ENCODE measurements at regions not wholly inside any gene's neighbourhood (a gene's known extent, or its start where the extent isn't known, plus 50 kb on each side); places are given as distances from the start of the nearest gene placed in this dataset.
A peak's percentile ranks its signal among the peaks of the same experiment; 100 is the strongest.

DNA sequence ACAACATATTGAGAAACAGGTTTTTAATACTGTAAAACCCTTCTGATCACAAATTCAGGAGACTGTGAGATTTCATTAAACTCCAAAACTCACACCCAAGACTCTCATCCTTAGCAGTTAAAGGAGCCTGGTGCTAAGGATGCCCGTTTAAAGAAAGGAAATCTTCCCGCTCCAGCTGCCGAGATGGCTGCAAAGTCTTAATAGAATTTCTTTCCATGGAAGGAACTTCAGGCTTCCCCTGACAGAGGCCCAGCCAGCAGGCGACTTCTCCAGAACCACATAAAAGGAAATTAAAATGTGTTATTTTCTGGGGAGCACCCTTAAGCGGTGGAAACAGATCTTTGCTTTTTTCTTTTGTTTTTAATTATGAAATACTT is 104.7 kb upstream of the CHST15 start:
- Histone ChIP-seq H3K27ac (ENCODE audit: low read depth, low read length) (no peak overlapping the region), H3K4me3 (ENCODE audit: low read length) (no peak overlapping the region), H3K36me3 (ENCODE audit: control insufficient read depth, insufficient read depth, low read length) (no peaks in the 10 kb centered on the region), H3K4me1 (ENCODE audit: control insufficient read depth, insufficient read depth, low read length) (no peaks in the 10 kb centered on the region), H3K9ac (ENCODE audit: extremely low read depth, low read length, poor library complexity, severe bottlenecking) (no peak overlapping the region), H3K9me3 (ENCODE audit: control insufficient read depth, low read length) (no peaks in the 10 kb centered on the region), H3K27me3 (ENCODE audit: control insufficient read depth, insufficient read depth, low read length, poor library complexity, severe bottlenecking) (no peaks in the 10 kb centered on the region)
- no peak overlapping the region for H3K27ac Mint-ChIP-seq
- DNase-seq = peak; percentile 19
- peaks cover 7% of the 10 kb centered on the region for H3K9me3 Mint-ChIP-seq
- H3K36me3 Mint-ChIP-seq (ENCODE audit: low read depth) = no peaks in the 10 kb centered on the region
- H3K27me3 Mint-ChIP-seq (ENCODE audit: insufficient read depth) = no peaks in the 10 kb centered on the region
- H3K4me1 Mint-ChIP-seq = no peaks in the 10 kb centered on the region
- 94 to 96% methylated on average over 3 to 4 of the region's 5 CpGs for WGBS, 2 experiments (ENCODE audit: insufficient coverage in 1 of 2, insufficient read length in 1 of 2)
- TF ChIP-seq, protein P1, sequence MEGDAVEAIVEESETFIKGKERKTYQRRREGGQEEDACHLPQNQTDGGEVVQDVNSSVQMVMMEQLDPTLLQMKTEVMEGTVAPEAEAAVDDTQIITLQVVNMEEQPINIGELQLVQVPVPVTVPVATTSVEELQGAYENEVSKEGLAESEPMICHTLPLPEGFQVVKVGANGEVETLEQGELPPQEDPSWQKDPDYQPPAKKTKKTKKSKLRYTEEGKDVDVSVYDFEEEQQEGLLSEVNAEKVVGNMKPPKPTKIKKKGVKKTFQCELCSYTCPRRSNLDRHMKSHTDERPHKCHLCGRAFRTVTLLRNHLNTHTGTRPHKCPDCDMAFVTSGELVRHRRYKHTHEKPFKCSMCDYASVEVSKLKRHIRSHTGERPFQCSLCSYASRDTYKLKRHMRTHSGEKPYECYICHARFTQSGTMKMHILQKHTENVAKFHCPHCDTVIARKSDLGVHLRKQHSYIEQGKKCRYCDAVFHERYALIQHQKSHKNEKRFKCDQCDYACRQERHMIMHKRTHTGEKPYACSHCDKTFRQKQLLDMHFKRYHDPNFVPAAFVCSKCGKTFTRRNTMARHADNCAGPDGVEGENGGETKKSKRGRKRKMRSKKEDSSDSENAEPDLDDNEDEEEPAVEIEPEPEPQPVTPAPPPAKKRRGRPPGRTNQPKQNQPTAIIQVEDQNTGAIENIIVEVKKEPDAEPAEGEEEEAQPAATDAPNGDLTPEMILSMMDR (conservative IDR thresholded peaks at IDR 0.05) = no peak
- no peak overlapping the region for H3K4me3 Mint-ChIP-seq

DNA sequence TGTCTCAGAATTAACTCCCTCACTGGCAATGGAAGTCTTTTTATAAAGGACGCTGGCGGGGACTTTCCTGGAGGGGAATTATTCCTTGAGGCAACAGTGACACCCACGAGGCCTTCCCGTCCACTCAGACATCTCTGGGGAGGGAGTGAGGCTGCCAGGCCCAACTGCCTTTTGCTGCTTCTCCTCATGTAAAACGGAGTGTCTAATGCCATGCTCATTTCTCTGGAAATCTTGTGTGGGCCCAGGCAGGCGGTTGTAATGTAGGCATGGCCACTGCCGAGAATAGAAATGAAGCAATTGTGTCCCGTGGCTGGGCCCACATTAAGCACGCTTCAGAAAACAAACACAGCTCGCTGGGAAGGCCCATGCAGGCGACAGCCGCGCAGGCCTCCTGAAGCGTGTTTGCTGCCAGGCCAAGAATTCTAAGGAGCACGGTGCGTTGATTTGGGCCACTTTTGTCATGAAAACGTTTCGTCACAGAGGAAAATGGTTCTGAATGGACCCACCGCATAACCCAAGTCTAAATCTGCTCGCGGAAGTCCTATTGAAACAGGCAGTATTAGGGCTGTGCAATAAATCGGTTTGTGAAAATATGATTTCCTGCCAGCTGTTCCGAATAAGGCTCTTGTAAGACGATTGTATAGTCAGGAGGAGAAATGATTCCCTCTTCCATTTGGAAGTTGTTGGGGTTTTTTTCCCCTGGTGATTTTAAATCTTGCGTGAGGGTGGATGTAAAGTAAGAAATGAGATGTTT is 104.2 kb upstream of the CHST15 start:
- Mint-ChIP-seq H3K9me3 (peaks cover 7% of the 10 kb centered on the region), H3K27me3 (ENCODE audit: insufficient read depth) (no peaks in the 10 kb centered on the region), H3K27ac (no peak overlapping the region), H3K4me1 (no peaks in the 10 kb centered on the region), H3K4me3 (no peak overlapping the region), H3K36me3 (ENCODE audit: low read depth) (no peaks in the 10 kb centered on the region)
- Histone ChIP-seq H3K4me3 (ENCODE audit: low read length) (no peak overlapping the region), H3K4me1 (ENCODE audit: control insufficient read depth, insufficient read depth, low read length) (no peaks in the 10 kb centered on the region), H3K27ac (ENCODE audit: low read depth, low read length) (peak overlapping the region; percentile 30), H3K9ac (ENCODE audit: extremely low read depth, low read length, poor library complexity, severe bottlenecking) (no peak overlapping the region), H3K9me3 (ENCODE audit: control insufficient read depth, low read length) (no peaks in the 10 kb centered on the region), H3K36me3 (ENCODE audit: control insufficient read depth, insufficient read depth, low read length) (no peaks in the 10 kb centered on the region), H3K27me3 (ENCODE audit: control insufficient read depth, insufficient read depth, low read length, poor library complexity, severe bottlenecking) (no peaks in the 10 kb centered on the region)
- TF ChIP-seq, protein P1 (conservative IDR thresholded peaks at IDR 0.05) = no peak
- WGBS, 2 experiments (ENCODE audit: insufficient coverage in 1 of 2, insufficient read length in 1 of 2) = 91 to 92% methylated on average over 22 to 24 of the region's 25 CpGs
- DNase-seq = peak; percentile 38

DNA sequence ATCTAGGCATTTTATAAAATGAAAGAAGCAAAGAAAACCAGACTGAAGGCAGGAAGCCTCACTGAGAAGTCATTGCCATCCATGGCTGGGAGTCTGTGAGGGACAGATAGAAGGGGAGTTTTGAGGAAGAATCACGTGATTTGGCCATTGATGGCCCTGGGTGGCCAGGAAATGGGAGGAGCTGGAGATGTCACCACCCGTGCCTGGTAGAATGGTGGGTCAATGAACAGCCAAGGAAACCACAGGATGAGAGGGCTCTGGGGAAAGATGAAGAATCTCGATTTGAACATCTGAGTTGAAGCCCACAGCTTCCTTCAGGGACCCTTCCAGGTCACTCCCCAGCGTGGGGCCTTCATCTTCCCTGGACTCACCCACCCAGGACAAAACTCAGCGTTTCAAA is 103.3 kb upstream of the CHST15 start:
- Mint-ChIP-seq H3K36me3 (ENCODE audit: low read depth) (no peaks in the 10 kb centered on the region), H3K4me1 (no peaks in the 10 kb centered on the region), H3K27ac (no peak overlapping the region), H3K9me3 (peaks cover 7% of the 10 kb centered on the region), H3K4me3 (no peak overlapping the region), H3K27me3 (ENCODE audit: insufficient read depth) (no peaks in the 10 kb centered on the region)
- H3K27me3 ChIP-seq (ENCODE audit: control insufficient read depth, insufficient read depth, low read length, poor library complexity, severe bottlenecking) = no peaks in the 10 kb centered on the region
- no peak overlapping the region for H3K9ac ChIP-seq (ENCODE audit: extremely low read depth, low read length, poor library complexity, severe bottlenecking)
- H3K4me3 ChIP-seq (ENCODE audit: low read length) = no peak overlapping the region
- 82 to 83% methylated on average over 5 of the region's 5 CpGs for WGBS, 2 experiments (ENCODE audit: insufficient coverage in 1 of 2, insufficient read length in 1 of 2)
- no peaks in the 10 kb centered on the region for H3K9me3 ChIP-seq (ENCODE audit: control insufficient read depth, low read length)
- peak; percentile 23 for DNase-seq
- TF ChIP-seq, protein P1 (conservative IDR thresholded peaks at IDR 0.05) = no peak
- no peak overlapping the region for H3K27ac ChIP-seq (ENCODE audit: low read depth, low read length)
- no peaks in the 10 kb centered on the region for H3K36me3 ChIP-seq (ENCODE audit: control insufficient read depth, insufficient read depth, low read length)
- no peaks in the 10 kb centered on the region for H3K4me1 ChIP-seq (ENCODE audit: control insufficient read depth, insufficient read depth, low read length)
